GM19238 (cell line): ENCODE measurements at regions not wholly inside any gene's neighbourhood (a gene's known extent, or its start where the extent isn't known, plus 50 kb on each side); places are given as distances from the start of the nearest gene placed in this dataset.

Experiments
- DNase-seq: peaks from one replicate; pipeline ENCODE4 v3.0.0; 2011; ENCODE audit warnings: low spot score; ENCODE audit not compliant: insufficient read length

GRCh38 chr3:148077965-148078364 is 619.7 kb upstream of the AGTR1 start:
- no peak for DNase-seq

- DNase-seq, result no peak
Observed at GRCh38 chr3:148078658-148079057, 619.0 kb upstream of the AGTR1 start.

- DNase-seq, result no peak
Observed at GRCh38 chr3:148079370-148079769, 618.3 kb upstream of the AGTR1 start.

GRCh38 chr3:148081926-148082325 is 615.8 kb upstream of the AGTR1 start:
- no peak for DNase-seq

GRCh38 chr3:148082506-148083280 is 615.0 kb upstream of the AGTR1 start:
- no peak for DNase-seq

- no peak for DNase-seq
Observed at GRCh38 chr3:148083526-148084182, 614.0 kb upstream of the AGTR1 start.

GRCh38 chr3:148084931-148085330 is 612.8 kb upstream of the AGTR1 start:
- DNase-seq, result peak; percentile 4

- no peak for DNase-seq
Observed at GRCh38 chr3:148087601-148088371, 609.9 kb upstream of the AGTR1 start.

GRCh38 chr3:148089171-148089570 is 608.5 kb upstream of the AGTR1 start:
- DNase-seq, result no peak

- DNase-seq, result no peak
Observed at GRCh38 chr3:148090156-148090555, 607.5 kb upstream of the AGTR1 start.

- no peak for DNase-seq
Observed at GRCh38 chr3:148092624-148093347, 604.9 kb upstream of the AGTR1 start.

- no peak for DNase-seq
Observed at GRCh38 chr3:148093753-148094152, 604.0 kb upstream of the AGTR1 start.

GRCh38 chr3:148095962-148096361 is 601.7 kb upstream of the AGTR1 start:
- no peak for DNase-seq

GRCh38 chr3:148100476-148100875 is 597.2 kb upstream of the AGTR1 start:
- no peak for DNase-seq

GRCh38 chr3:148101061-148101460 is 596.6 kb upstream of the AGTR1 start:
- no peak for DNase-seq

GRCh38 chr3:148102156-148102555 is 595.5 kb upstream of the AGTR1 start:
- no peak for DNase-seq

GRCh38 chr3:148106062-148106461 is 591.6 kb upstream of the AGTR1 start:
- DNase-seq, result no peak

- DNase-seq, result no peak
Observed at GRCh38 chr3:148126956-148127355, 570.7 kb upstream of the AGTR1 start.

GRCh38 chr3:148128136-148128535 is 569.6 kb upstream of the AGTR1 start:
- DNase-seq, result no peak

- no peak for DNase-seq
Observed at GRCh38 chr3:148131990-148132638, 565.6 kb upstream of the AGTR1 start.

- no peak for DNase-seq
Observed at GRCh38 chr3:148136816-148137215, 560.9 kb upstream of the AGTR1 start.
